BLaER1 treated with 17β-estradiol and CSF1 and Interleukin-3, amounts not matched to agents 10 nM and 100 nM (cell line): ENCODE measurements at regions not wholly inside any gene's neighbourhood (a gene's known extent, or its start where the extent isn't known, plus 50 kb on each side); places are given as distances from the start of the nearest gene placed in this dataset.

Experiments used
- H3K27ac ChIP-seq, 11 experiments: shearing (Covaris generic); formaldehyde crosslinking; 2 replicates each; pipeline ENCODE4 v1.8.1; 2022
- H3K27me3 ChIP-seq, 11 experiments: shearing (Covaris generic); formaldehyde crosslinking; 2 replicates each; pipeline ENCODE4 v1.8.1; 2022
- H3K36me3 ChIP-seq, 11 experiments: shearing (Covaris generic); formaldehyde crosslinking; 2 replicates each; pipeline ENCODE4 v1.8.1; 2022
- H3K4me1 ChIP-seq, 10 experiments: shearing (Covaris generic); formaldehyde crosslinking; 2 replicates each; pipeline ENCODE4 v1.8.1; 2022
- H3K4me2 ChIP-seq, 11 experiments: shearing (Covaris generic); formaldehyde crosslinking; 2 replicates each; pipeline ENCODE4 v1.8.1; 2022
- H3K4me3 ChIP-seq, 10 experiments: shearing (Covaris generic); formaldehyde crosslinking; 2 replicates each; pipeline ENCODE4 v1.8.1; 2022
- H3K9ac ChIP-seq, 11 experiments: shearing (Covaris generic); formaldehyde crosslinking; 2 replicates each; pipeline ENCODE4 v1.8.1; 2022
- H3K9me3 ChIP-seq, 11 experiments: shearing (Covaris generic); formaldehyde crosslinking; replicated peaks in 1 of 11; 2 replicates each; pipeline ENCODE4 v1.8.1; 2022
- H4K20me1 ChIP-seq, 11 experiments: shearing (Covaris generic); formaldehyde crosslinking; 2 replicates each; pipeline ENCODE4 v1.8.1; 2022
- Cebpa-rat ChIP-seq, 11 experiments: shearing (Covaris generic); IDR thresholded peaks; 2 replicates each; pipeline ENCODE4 v1.8.1; 2022

GRCh38 chr4:36665985-36666527 lies 384.6 kb downstream of the DTHD1 start:
- H3K9me3 ChIP-seq, result no peaks in the 10 kb centered on the region
- no peak overlapping the region for H3K4me3 ChIP-seq
- no peak overlapping the region for H3K9ac ChIP-seq
- H4K20me1 ChIP-seq, result no peaks in the 10 kb centered on the region
- peaks cover 0 to 11% (median 0%) of the 10 kb centered on the region in 10 experiments; a peak in 1 of 20 replicates for H3K4me1 ChIP-seq
- TF ChIP-seq Cebpa-rat (IDR thresholded peaks at IDR 0.05), result no peak
- no peak overlapping the region for H3K27ac ChIP-seq
- no peak overlapping the region for H3K4me2 ChIP-seq
- H3K27me3 ChIP-seq, result no peaks in the 10 kb centered on the region
- no peaks in the 10 kb centered on the region for H3K36me3 ChIP-seq

DNA sequence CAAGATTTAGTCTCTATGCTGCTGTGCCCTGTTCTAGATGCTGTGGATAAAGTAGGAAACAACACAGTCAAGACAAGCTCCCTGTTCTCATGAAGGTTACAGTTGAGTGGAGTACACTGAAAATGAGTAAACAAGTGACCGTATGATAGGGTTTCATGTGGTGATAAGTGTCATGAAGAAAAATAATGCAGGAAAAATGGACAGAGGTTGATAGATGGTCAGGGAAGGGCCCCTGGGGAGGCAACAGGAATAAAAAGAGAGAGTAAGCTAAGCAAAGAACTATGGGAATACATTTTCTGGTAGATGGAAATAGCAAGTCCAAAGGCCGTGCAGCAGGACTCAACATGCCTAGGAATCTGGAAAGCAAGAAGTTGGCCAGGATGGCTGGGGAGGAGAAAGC lies 394.0 kb downstream of the DTHD1 start:
- no peak for TF ChIP-seq Cebpa-rat (IDR thresholded peaks at IDR 0.05)

DNA sequence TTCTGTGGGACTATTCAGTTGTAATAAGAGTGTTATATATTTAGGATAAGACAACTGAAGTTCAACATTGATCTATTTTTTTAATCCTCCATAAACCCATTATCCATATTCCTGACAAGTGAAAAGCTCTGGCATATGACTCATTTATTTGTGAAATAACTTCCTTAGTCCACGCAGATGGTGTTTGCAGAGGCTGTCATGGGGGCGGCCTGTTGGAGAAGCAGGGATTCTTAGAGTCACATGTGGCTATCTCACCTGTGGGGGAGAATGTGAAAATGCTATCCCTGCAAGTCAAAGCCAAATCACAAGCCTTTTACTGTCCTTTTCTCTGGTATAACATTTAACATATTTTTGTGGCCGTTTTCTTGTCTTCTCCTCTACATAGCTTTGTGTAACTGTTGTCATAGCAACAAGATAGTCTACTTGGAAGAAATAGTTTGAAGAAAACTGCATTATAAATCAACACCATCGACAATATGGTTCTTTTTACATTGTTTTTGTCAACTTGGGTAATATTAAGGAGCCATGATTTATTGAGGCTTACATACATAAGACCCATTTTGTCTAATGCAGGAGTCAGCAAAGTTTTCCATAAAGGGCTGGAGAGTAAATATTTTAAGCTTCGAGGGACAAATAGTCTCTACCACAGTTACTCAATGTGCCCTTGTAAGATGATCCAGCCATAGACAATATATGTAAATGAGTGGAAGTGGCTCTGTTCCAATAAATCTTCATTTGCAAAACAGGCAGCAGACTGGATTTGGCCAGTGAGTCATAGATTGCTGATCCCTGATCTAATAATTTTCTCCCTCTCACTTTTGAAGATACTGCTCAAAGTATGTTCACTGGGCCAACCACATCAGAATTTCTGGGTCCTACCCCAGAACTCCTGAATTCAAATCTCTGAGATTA lies 395.0 kb downstream of the DTHD1 start:
- no peaks in the 10 kb centered on the region for H3K27me3 ChIP-seq
- H4K20me1 ChIP-seq, result no peaks in the 10 kb centered on the region
- no peak overlapping the region for H3K4me2 ChIP-seq
- peaks cover 0 to 3% (median 0%) of the 10 kb centered on the region in 11 experiments; a peak in 3 of 22 replicates for H3K9me3 ChIP-seq
- no peak overlapping the region for H3K27ac ChIP-seq
- no peak overlapping the region for H3K9ac ChIP-seq
- peaks cover 0 to 11% (median 0%) of the 10 kb centered on the region in 10 experiments; a peak in 3 of 20 replicates for H3K4me1 ChIP-seq
- no peak for TF ChIP-seq Cebpa-rat (IDR thresholded peaks at IDR 0.05)
- no peak overlapping the region for H3K4me3 ChIP-seq
- no peaks in the 10 kb centered on the region for H3K36me3 ChIP-seq

More for the DNA sequence above, 394.0 kb downstream of the DTHD1 start:
- Histone ChIP-seq H3K9ac (no peak overlapping the region), H3K27me3 (no peaks in the 10 kb centered on the region), H3K4me1 (peaks cover 0 to 11% (median 0%) of the 10 kb centered on the region in 10 experiments; a peak in 3 of 20 replicates), H3K4me2 (no peak overlapping the region), H3K4me3 (no peak overlapping the region), H3K9me3 (no peaks in the 10 kb centered on the region), H3K36me3 (no peaks in the 10 kb centered on the region), H4K20me1 (no peaks in the 10 kb centered on the region), H3K27ac (no peak overlapping the region)

- Histone ChIP-seq H3K27me3 (no peaks in the 10 kb centered on the region), H4K20me1 (no peaks in the 10 kb centered on the region), H3K9me3 (peaks cover 0 to 6% (median 0%) of the 10 kb centered on the region in 11 experiments; a peak in 3 of 22 replicates), H3K4me3 (no peak overlapping the region), H3K4me1 (peaks cover 0 to 11% (median 0%) of the 10 kb centered on the region in 10 experiments; a peak in 3 of 20 replicates), H3K4me2 (no peak overlapping the region), H3K36me3 (no peaks in the 10 kb centered on the region), H3K9ac (no peak overlapping the region), H3K27ac (no peak overlapping the region)
- TF ChIP-seq Cebpa-rat (IDR thresholded peaks at IDR 0.05), result no peak
These were observed 395.7 kb downstream of the DTHD1 start for GRCh38 chr4:36677112-36677511.

DNA sequence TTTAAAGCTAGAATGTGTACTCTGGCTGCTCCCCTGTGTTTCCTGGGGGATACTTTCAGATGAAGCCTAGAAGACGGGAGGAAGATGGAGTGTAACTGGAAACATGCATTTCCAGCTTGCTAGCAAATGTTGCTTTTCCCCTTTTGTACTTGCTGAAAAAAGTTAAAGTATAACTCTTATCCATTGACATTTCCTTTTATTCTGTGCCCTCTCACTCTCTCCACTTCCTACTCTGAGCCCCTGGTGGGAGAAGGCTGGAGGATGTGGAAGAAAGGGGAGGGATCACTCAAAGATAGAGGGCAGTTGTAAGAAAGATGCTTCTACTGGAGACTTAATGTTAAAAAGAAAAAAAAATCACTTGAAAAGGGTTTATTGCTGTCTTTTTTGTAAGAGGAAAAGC lies 396.5 kb downstream of the DTHD1 start:
- TF ChIP-seq Cebpa-rat (IDR thresholded peaks at IDR 0.05), result no peak

DNA sequence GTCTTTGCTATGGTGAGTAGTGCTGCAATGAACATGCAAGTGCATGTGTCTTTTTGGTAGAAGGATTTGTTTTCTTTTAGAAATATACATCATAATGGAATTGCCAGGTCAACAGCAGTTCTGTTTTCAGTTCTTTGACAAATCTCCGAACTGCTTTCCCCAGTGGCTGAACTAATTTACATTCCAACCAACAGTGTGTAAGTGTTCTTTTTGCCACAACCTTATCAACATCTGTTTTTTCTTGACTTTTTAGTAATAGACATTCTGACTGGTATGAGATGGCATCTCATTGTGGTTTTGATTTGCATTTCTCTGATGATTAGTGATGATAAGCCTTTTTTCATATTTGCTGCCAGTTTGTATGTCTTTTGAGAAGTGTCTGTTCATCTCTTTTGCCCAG lies 406.3 kb downstream of the DTHD1 start:
- no peak overlapping the region for H3K4me2 ChIP-seq
- H3K9me3 ChIP-seq, result peaks cover 0 to 25% (median 10%) of the 10 kb centered on the region in 11 experiments; a peak in 16 of 22 replicates
- peaks cover 0 to 2% (median 0%) of the 10 kb centered on the region in 10 experiments; a peak in 1 of 20 replicates for H3K4me1 ChIP-seq
- no peaks in the 10 kb centered on the region for H3K36me3 ChIP-seq
- H4K20me1 ChIP-seq, result no peaks in the 10 kb centered on the region
- no peak overlapping the region for H3K9ac ChIP-seq
- no peak overlapping the region for H3K4me3 ChIP-seq
- TF ChIP-seq Cebpa-rat (IDR thresholded peaks at IDR 0.05), result no peak
- no peak overlapping the region for H3K27ac ChIP-seq
- no peaks in the 10 kb centered on the region for H3K27me3 ChIP-seq

More for the DNA sequence above, 396.5 kb downstream of the DTHD1 start:
- H3K36me3 ChIP-seq, result no peaks in the 10 kb centered on the region
- H3K4me1 ChIP-seq, result peaks cover 0 to 11% (median 0%) of the 10 kb centered on the region in 10 experiments; a peak in 3 of 20 replicates
- peaks cover 0 to 6% (median 0%) of the 10 kb centered on the region in 11 experiments; a peak in 3 of 22 replicates for H3K9me3 ChIP-seq
- no peak overlapping the region for H3K4me2 ChIP-seq
- no peak overlapping the region for H3K27ac ChIP-seq
- no peak overlapping the region for H3K4me3 ChIP-seq
- H3K9ac ChIP-seq, result no peak overlapping the region
- no peaks in the 10 kb centered on the region for H4K20me1 ChIP-seq
- no peaks in the 10 kb centered on the region for H3K27me3 ChIP-seq

DNA sequence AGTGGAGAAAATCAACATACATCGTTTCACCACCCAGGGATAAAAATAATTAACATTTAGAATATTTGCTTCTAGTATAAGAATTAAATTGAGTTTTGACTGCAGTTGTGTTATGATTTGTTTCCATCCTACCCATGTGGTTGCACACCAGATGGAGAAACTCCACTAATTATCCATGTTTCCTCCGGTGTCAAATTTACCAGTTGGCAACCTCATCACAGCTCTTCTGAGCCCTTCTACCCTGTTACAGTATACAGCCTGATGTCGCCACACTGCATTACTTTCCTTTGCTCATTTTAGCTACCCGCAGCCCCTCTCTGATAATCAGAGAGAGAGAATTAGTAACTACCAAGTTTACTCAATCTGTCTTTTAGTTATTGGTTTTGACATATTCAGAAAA lies 411.2 kb downstream of the DTHD1 start:
- Histone ChIP-seq H3K4me1 (peaks cover 0 to 8% (median 0%) of the 10 kb centered on the region in 10 experiments; a peak in 1 of 20 replicates), H3K9ac (no peak overlapping the region), H3K27ac (no peak overlapping the region), H3K27me3 (no peaks in the 10 kb centered on the region), H3K36me3 (no peaks in the 10 kb centered on the region), H3K9me3 (peaks cover 0 to 16% (median 7%) of the 10 kb centered on the region in 11 experiments; a peak in 15 of 22 replicates), H3K4me2 (no peak overlapping the region), H4K20me1 (no peaks in the 10 kb centered on the region), H3K4me3 (no peak overlapping the region)
- no peak for TF ChIP-seq Cebpa-rat (IDR thresholded peaks at IDR 0.05)

DNA sequence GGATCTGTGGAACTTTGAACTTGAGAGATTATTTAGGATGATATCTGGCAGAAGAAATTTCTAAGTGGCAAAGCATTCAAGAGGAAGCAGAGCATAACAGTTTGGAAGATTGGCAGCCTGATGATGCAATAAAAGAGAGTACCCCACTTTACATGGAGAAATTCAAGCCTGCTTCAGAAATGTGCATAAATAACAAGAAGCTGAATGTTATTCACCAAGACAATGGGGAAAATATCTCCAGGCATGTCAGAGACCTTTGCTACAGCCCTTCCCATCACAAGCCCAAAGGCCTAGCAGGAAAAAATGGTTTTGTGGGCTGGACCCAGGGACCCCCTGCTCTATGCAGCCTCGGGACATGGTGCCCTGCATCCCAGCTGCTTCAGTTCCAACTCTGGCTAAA lies 420.8 kb downstream of the DTHD1 start:
- Histone ChIP-seq H3K27ac (no peak overlapping the region), H3K9ac (no peak overlapping the region), H4K20me1 (no peaks in the 10 kb centered on the region), H3K36me3 (no peaks in the 10 kb centered on the region), H3K4me2 (no peak overlapping the region), H3K27me3 (no peaks in the 10 kb centered on the region), H3K4me3 (no peak overlapping the region), H3K9me3 (peaks cover 22 to 31% (median 28%) of the 10 kb centered on the region in 11 experiments), H3K4me1 (no peaks in the 10 kb centered on the region)
- TF ChIP-seq Cebpa-rat (IDR thresholded peaks at IDR 0.05), result no peak; a peak in 1 of 22 replicates

DNA sequence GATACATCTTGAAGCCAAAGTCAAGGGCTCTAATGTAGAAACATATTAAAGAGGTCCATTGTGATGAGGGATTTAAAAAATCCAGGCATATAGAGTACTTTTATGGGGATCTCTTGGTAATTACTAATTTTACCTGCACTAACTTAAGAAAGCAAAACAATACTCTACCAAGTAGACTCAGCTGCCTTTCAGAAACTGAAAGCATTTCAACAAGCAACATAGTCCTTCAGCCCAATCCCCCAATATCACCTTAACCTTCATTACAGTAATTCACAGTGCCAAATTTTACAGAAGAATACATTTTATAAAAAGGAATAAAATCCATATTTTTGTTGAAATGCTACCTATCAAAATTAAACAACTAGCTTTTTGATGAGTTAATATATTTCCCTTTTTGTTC lies 422.9 kb downstream of the DTHD1 start:
- peaks cover 22 to 34% (median 28%) of the 10 kb centered on the region in 11 experiments for H3K9me3 ChIP-seq
- H3K4me3 ChIP-seq, result no peak overlapping the region

More for the DNA sequence above, 422.9 kb downstream of the DTHD1 start:
- Histone ChIP-seq H4K20me1 (no peaks in the 10 kb centered on the region), H3K27ac (no peak overlapping the region), H3K4me2 (no peak overlapping the region), H3K4me1 (no peaks in the 10 kb centered on the region), H3K9ac (no peak overlapping the region), H3K27me3 (no peaks in the 10 kb centered on the region), H3K36me3 (no peaks in the 10 kb centered on the region)
- no peak for TF ChIP-seq Cebpa-rat (IDR thresholded peaks at IDR 0.05)
